Muscle of leg (tissue), 3 donors: ENCODE measurements at regions not wholly inside any gene's neighbourhood (a gene's known extent, or its start where the extent isn't known, plus 50 kb on each side); places are given as distances from the start of the nearest gene placed in this dataset.

Source experiments
- DNase-seq: peaks from one replicate; pipeline ENCODE4 v3.0.0; 2013
- H3K27ac ChIP-seq: one replicate; pipeline ENCODE4 v1.5.1; 2013; ENCODE audit warnings: mild to moderate bottlenecking, low read length, control low read depth
- H3K27me3 ChIP-seq: one replicate; pipeline ENCODE4 v1.6.1; 2013; ENCODE audit warnings: low read length; ENCODE audit not compliant: control insufficient read depth, insufficient read depth
- H3K36me3 ChIP-seq: one replicate; pipeline ENCODE4 v1.6.1; 2013; ENCODE audit warnings: low read length; ENCODE audit not compliant: control insufficient read depth, insufficient read depth
- H3K4me1 ChIP-seq: one replicate; pipeline ENCODE4 v1.6.1; 2013; ENCODE audit warnings: low read length; ENCODE audit not compliant: control insufficient read depth, insufficient read depth
- H3K4me3 ChIP-seq: one replicate; pipeline ENCODE4 v1.5.1; 2013; ENCODE audit warnings: low read length, control low read depth
- H3K9me3 ChIP-seq: replicated peaks from 2 replicates; pipeline ENCODE4 v1.6.1; 2013; ENCODE audit warnings: low read depth, low read length; ENCODE audit not compliant: control insufficient read depth
- WGBS: methylation state at CpG from one replicate; pipeline ENCODE4 v1.1.5; 2013; ENCODE audit warnings: missing lambda C conversion rate; ENCODE audit not compliant: insufficient coverage; 5-methylcytosine and 5-hydroxymethylcytosine counted together

- H3K4me1 ChIP-seq: peaks cover 21% of the 10 kb centered on the region
- H3K27me3 ChIP-seq: no peaks in the 10 kb centered on the region
- no peaks in the 10 kb centered on the region for H3K36me3 ChIP-seq
- DNase-seq: no peak
- H3K9me3 ChIP-seq: no peaks in the 10 kb centered on the region
- no peak overlapping the region for H3K27ac ChIP-seq
- no peak overlapping the region for H3K4me3 ChIP-seq
- WGBS: 93% methylated on average over 12 of the region's 15 CpGs
Measured at GRCh38 chr15:27673766-27674445, 425.2 kb downstream of the OCA2 start.

DNA sequence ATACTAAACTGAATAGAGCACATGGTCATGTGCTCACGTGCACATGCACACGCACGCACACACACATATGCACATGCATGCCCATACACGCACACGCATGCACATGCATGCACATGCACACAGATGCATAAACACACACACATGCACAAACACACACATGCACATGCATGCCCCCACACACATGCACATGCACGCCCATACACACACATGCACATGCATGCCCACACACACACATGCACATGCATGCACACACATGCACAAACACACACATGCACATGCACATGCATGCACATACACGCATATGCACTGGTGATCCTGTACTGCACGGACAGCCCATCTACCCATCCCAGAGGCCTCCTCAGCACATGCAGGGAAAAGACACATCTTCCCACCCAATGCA, 426.6 kb downstream of the OCA2 start:
- peaks cover 21% of the 10 kb centered on the region for H3K4me1 ChIP-seq
- H3K9me3 ChIP-seq: no peaks in the 10 kb centered on the region
- DNase-seq: no peak
- WGBS: 85% methylated on average over 8 of the region's 8 CpGs
- H3K36me3 ChIP-seq: no peaks in the 10 kb centered on the region
- H3K27me3 ChIP-seq: no peaks in the 10 kb centered on the region
- no peak overlapping the region for H3K4me3 ChIP-seq
- H3K27ac ChIP-seq: no peak overlapping the region

- no peak overlapping the region for H3K27ac ChIP-seq
- H3K36me3 ChIP-seq: no peaks in the 10 kb centered on the region
- no peaks in the 10 kb centered on the region for H3K9me3 ChIP-seq
- no peak overlapping the region for H3K4me3 ChIP-seq
- peaks cover 21% of the 10 kb centered on the region for H3K4me1 ChIP-seq
- peak; percentile 59 for DNase-seq
- 27% methylated on average over 10 of the region's 13 CpGs for WGBS
- no peaks in the 10 kb centered on the region for H3K27me3 ChIP-seq
Measured at GRCh38 chr15:27671819-27672437, 427.2 kb downstream of the OCA2 start.

DNA sequence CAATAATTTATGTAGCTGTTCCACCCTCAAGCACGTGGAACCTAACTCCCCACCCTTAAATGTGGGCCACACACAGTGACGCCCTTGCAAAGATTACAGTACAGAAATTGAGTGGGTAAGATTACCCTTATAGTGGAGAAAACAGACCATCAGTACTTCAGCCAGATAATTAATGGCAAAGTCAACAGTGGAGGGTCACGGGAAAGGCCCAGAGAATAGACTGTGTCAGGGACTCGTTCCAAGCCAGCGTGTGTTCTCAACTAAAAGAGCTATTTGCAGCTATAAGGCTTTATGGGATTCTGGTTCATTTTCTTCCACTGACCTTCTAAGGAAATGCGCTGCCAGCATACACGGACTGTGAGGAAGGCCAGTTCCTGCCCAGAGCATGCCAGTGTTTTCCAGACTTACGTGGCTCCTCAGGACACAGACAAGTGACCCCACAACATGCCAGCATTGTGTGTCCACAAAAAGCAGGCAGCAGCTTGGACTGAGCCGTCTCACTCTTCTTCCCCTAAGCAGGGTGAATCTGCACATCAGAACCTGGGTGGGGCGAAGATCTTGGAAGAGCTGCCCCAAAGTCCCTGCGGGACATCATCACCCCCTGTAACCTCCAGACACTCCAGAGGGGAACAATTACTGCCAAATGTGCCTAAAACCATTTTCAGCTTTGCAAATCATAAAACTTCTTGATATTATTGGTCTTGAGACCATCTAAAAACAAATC, 428.5 kb downstream of the OCA2 start:
- Histone ChIP-seq H3K27me3 (no peaks in the 10 kb centered on the region), H3K4me3 (no peak overlapping the region), H3K4me1 (peaks cover 21% of the 10 kb centered on the region), H3K27ac (no peak overlapping the region), H3K36me3 (no peaks in the 10 kb centered on the region), H3K9me3 (no peaks in the 10 kb centered on the region)
- DNase-seq: peak; percentile 75
- WGBS: 41% methylated on average over 7 of the region's 11 CpGs

DNA sequence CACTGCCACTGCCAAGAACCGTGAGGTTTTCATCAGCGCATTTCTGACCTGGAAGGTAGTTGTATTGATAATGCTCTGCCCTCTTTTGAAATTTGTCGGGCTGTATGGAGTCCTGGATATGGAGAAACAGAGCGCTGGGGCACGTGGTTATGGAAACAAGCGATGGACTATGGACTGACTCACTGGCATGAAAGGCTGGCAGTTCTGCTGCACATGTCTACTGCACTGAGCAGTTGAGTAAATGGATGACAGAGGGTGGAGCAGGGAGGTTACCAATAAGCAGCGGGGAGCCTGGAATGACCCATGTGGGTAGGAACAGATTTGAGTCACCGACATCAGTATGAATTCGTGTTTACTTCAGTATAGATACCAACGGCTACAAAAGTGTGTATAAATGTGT, 429.5 kb downstream of the OCA2 start:
- WGBS: 91% methylated on average over 10 of the region's 10 CpGs
- Histone ChIP-seq H3K27me3 (no peaks in the 10 kb centered on the region), H3K4me1 (peaks cover 21% of the 10 kb centered on the region), H3K36me3 (no peaks in the 10 kb centered on the region), H3K4me3 (no peak overlapping the region), H3K9me3 (no peaks in the 10 kb centered on the region), H3K27ac (no peak overlapping the region)
- DNase-seq: no peak

DNA sequence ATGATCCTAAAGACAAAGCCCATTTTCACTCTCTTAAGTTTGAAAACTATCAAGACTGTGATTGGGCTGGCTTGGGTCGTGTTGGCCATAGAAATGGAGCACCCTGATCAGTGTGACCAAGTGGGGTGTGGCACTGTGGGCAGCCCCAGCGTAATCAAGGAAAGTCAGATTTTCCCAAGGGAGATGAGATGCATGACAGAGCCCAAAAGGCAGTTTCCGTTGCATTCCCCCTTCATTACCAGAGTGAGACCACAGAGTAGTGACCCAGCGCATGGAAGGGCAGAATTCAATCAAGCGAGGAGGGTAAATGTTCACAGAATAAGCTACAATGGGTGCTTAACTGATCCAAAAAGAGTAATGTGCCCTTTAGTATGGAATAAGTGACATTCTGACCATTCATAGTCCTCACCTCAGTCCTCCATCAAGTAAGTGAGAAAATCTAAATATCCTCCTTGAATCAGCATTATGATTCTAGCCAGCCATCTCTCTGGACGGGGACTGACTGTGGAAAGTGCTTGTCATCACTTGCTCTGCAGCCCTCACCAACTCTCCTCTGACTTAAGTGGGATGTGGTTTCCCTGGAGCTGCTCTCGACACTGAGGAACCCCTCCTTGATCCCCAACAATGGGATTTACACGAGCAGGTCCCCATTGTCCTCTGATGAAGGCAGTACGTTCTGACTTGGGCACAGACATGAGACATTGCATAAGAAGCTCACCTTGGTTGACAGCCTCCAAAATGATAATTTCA, 430.5 kb downstream of the OCA2 start:
- no peak for DNase-seq
- WGBS: 75% methylated on average over 4 of the region's 9 CpGs
- Histone ChIP-seq H3K27me3 (no peaks in the 10 kb centered on the region), H3K4me1 (peaks cover 21% of the 10 kb centered on the region), H3K9me3 (no peaks in the 10 kb centered on the region), H3K36me3 (no peaks in the 10 kb centered on the region), H3K27ac (no peak overlapping the region), H3K4me3 (no peak overlapping the region)

- Histone ChIP-seq H3K4me1 (no peaks in the 10 kb centered on the region), H3K27me3 (no peaks in the 10 kb centered on the region), H3K36me3 (no peaks in the 10 kb centered on the region), H3K4me3 (no peak overlapping the region), H3K27ac (no peak overlapping the region), H3K9me3 (peaks cover 4% of the 10 kb centered on the region)
- no CpG with 5 or more reads among the region's 5 CpGs for WGBS
- DNase-seq: no peak
Measured at GRCh38 chr15:27665002-27665401, 434.1 kb downstream of the OCA2 start.

DNA sequence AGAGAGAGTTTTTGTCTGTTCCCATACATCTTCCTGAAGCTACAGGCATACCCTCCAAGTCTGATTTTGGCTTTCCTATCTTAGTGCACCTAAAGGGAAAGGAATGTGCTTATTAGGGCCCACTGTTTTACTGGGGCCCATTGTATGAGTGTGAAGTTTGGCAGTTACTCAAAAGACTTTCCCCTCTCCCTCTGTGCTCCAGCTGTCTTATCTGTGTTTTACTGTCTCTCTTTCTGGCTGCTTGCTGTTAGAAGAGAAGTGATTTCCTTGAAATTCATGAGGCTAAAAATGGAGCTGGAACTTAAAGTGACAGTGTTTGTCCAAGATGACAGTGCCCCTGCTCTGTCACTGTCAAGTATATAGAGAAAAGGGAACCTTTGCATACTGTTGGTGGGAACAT, 436.2 kb downstream of the OCA2 start:
- no peak for DNase-seq
- Histone ChIP-seq H3K27ac (no peak overlapping the region), H3K36me3 (no peaks in the 10 kb centered on the region), H3K9me3 (peaks cover 4% of the 10 kb centered on the region), H3K4me1 (no peaks in the 10 kb centered on the region), H3K4me3 (no peak overlapping the region), H3K27me3 (no peaks in the 10 kb centered on the region)

GRCh38 chr15:27660676-27661075, 438.4 kb downstream of the OCA2 start:
- DNase-seq: no peak
- no peaks in the 10 kb centered on the region for H3K36me3 ChIP-seq
- H3K27me3 ChIP-seq: no peaks in the 10 kb centered on the region
- H3K4me3 ChIP-seq: no peak overlapping the region
- no peak overlapping the region for H3K27ac ChIP-seq
- H3K9me3 ChIP-seq: peaks cover 4% of the 10 kb centered on the region
- H3K4me1 ChIP-seq: no peaks in the 10 kb centered on the region

DNA sequence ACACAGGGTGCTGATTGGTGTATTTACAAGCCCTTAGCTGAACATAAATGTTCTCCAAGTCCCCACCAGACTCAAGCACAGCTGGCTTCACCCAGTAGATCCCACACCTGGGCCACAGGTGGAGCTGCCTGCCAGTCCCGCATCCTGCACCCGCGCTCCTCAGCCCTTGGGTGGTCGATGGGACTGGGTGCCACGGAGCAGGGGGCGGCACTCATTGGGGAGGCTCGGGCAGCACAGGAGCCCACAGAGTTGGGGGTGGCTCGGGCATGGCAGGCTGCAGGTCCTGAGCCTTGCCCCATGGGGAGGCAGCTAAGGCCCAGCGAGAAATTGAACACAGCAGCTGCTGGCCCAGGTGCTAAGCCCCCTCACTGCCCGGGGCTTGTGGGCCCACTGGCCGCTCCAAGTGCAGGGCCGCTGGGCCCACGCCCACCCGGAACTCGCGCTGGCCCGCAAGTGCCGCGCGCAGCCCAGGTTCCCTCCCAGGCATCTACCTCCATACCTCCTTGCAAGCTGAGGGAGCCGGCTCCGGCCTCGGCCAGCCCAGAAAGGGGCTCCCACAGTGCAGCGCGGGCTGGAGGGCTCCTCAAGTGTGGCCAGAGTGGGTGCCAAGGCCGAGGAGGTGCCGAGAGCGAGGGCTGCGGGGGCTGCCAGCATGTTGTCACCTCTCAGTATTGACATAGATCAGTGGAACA, 442.7 kb downstream of the OCA2 start:
- H3K27me3 ChIP-seq: no peaks in the 10 kb centered on the region
- DNase-seq: no peak
- no peaks in the 10 kb centered on the region for H3K36me3 ChIP-seq
- H3K9me3 ChIP-seq: no peaks in the 10 kb centered on the region
- H3K4me1 ChIP-seq: no peaks in the 10 kb centered on the region
- WGBS: 96% methylated on average over 27 of the region's 29 CpGs
- H3K27ac ChIP-seq: no peak overlapping the region
- no peak overlapping the region for H3K4me3 ChIP-seq
